Neural progenitor cell (in vitro differentiated cells): ENCODE measurements at regions not wholly inside any gene's neighbourhood (a gene's known extent, or its start where the extent isn't known, plus 50 kb on each side); places are given as distances from the start of the nearest gene placed in this dataset.

Experiments
- EZH2 ChIP-seq: fragments of 200-600 bp; sonication (generic); IDR thresholded peaks from 2 replicates; pipeline ENCODE4 v1.6.1; 2017; ENCODE audit warnings: antibody characterized with exemption, mild to moderate bottlenecking, moderate library complexity
- EZH2phosphoT487 ChIP-seq: fragments of 200-600 bp; sonication (generic); IDR thresholded peaks from 2 replicates; pipeline ENCODE4 v1.6.1; 2017; ENCODE audit warnings: antibody characterized with exemption
- TF ChIP-seq, protein P1 (sequence below): fragments of 200-600 bp; sonication (generic); IDR thresholded peaks from 2 replicates; pipeline ENCODE4 v1.5.1; 2017; ENCODE audit warnings: antibody characterized with exemption, mild to moderate bottlenecking

DNA sequence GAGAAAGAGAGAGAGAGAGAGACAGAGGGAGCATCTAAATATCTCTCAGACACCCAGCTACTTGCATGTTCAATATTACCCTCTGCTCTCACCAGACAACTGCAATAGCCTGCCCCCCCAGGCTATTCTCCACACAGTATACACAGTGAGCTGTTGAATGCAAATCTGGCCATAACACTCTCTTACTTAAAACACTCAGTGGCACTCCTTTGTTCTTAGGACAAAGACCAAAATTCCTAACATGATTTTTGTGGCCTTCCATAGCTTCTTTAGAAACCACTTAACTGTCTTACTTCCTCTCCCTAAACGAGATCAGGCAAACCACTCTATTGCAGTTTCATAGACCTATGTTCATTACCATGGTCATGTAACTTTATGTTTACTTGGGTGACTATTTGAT lies 903.6 kb upstream of the AUTS2 start:
- TF ChIP-seq, protein P1, sequence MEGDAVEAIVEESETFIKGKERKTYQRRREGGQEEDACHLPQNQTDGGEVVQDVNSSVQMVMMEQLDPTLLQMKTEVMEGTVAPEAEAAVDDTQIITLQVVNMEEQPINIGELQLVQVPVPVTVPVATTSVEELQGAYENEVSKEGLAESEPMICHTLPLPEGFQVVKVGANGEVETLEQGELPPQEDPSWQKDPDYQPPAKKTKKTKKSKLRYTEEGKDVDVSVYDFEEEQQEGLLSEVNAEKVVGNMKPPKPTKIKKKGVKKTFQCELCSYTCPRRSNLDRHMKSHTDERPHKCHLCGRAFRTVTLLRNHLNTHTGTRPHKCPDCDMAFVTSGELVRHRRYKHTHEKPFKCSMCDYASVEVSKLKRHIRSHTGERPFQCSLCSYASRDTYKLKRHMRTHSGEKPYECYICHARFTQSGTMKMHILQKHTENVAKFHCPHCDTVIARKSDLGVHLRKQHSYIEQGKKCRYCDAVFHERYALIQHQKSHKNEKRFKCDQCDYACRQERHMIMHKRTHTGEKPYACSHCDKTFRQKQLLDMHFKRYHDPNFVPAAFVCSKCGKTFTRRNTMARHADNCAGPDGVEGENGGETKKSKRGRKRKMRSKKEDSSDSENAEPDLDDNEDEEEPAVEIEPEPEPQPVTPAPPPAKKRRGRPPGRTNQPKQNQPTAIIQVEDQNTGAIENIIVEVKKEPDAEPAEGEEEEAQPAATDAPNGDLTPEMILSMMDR: no peak
- TF ChIP-seq EZH2phosphoT487: no peak
- no peak for TF ChIP-seq EZH2
